Epithelial cell of prostate (primary cell): ENCODE measurements at regions not wholly inside any gene's neighbourhood (a gene's known extent, or its start where the extent isn't known, plus 50 kb on each side); places are given as distances from the start of the nearest gene placed in this dataset.

Experiments
- DNase-seq: peaks from one replicate; pipeline ENCODE4 v3.0.0-alpha.2; 2011; ENCODE audit warnings: low read depth, low spot score
- H3K27ac ChIP-seq: fragments of 450-650 bp; 2 replicates; pipeline ENCODE4 v1.5.1; 2017; ENCODE audit warnings: mild to moderate bottlenecking

DNA sequence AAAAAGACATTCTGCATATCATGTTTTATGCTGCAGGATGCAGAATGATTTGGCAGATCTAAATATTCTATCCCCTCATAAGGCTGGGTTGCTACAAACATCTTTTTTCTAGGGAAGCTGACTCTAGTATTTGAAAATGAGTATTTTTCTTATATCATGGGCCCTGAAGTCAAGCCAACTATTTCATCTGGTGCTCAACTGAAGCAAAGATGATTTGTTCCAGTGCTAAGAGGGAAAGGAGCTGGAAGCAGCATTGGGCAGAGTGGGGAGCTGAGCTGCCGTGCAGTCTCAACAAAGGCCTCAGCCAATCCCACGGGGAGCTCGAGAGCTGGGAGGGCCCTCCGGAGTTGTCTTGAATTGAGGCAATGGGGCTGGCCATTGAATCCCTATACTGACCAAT lies 155.3 kb upstream of the SLCO3A1 start:
- no peak for DNase-seq
- H3K27ac ChIP-seq = no peak overlapping the region

DNA sequence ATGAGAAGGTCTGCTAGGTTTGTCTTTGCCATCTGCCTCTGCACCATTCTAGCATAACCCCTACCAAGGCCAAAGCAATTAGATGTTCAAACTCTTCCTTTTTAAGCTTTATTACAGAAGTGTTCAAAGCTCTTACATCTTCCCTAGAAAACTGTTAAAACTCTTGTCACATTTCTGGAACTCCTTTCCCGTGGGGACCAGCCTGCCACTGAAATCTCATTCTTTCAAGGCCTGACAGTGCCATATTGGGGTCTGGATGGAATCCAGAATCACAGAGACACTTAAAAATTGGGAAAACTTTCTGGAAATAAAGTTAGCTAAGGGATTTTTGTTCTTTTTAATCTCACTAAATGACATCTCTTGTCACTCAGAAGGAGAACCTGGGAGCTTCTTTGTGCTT lies 153.8 kb upstream of the SLCO3A1 start:
- H3K27ac ChIP-seq = no peak overlapping the region
- no peak for DNase-seq

- DNase-seq = no peak
- no peak overlapping the region for H3K27ac ChIP-seq
These were observed 150.2 kb upstream of the SLCO3A1 start for GRCh38 chr15:91703274-91703673.

DNA sequence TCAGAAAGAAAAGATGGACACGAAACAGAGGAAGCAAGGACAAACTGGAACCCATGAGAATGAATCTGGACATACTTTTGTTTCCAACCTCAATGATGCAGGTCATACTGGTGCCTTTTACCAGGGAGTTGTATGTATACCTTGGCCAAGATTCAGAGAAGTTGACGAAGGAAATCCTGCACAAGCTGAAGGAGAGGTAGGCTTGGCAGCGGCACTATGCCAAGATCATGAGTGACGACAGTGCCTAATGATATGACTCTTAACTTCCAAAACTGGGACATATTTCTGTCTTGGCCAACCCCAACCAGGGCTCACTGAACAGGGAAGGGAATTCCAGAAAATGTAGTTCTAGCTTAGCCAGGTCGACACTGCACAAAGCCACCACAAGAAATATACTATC lies 149.2 kb upstream of the SLCO3A1 start:
- no peak overlapping the region for H3K27ac ChIP-seq
- no peak for DNase-seq

DNA sequence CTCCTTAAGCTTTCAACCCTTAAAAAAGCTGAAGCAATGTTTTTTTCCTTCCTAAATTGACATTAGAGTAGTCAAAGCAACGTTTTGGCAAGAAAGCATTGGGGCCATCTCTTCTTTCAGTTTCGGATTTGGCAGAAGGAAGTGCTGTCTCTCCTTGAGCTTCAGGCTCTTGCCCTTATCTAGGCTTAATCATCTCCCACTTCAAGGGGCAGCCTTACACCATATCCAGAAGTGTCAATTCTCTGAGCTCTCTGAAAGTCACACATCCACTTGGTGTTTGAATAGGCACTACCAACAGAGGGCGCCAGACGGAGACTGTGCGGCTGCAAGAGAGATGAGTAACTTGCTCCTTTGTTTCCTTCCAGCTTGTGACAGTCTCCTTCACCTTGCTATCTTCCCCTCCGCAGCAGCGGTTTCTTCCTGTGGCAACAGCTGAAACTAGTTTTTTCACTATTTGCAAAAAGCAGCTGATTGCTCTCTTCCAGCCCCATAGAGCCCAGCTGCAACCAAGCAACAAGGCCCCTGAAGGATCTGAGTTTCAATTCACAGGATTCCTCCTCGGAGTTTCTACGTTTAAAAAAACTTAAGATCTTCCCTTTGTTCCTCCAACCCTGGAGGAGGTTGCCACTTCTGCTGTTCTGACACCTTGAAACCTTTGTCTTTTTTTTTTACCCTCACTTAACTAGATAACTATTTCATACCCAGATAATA lies 147.0 kb upstream of the SLCO3A1 start:
- H3K27ac ChIP-seq = no peak overlapping the region
- DNase-seq = peak; percentile 37

DNA sequence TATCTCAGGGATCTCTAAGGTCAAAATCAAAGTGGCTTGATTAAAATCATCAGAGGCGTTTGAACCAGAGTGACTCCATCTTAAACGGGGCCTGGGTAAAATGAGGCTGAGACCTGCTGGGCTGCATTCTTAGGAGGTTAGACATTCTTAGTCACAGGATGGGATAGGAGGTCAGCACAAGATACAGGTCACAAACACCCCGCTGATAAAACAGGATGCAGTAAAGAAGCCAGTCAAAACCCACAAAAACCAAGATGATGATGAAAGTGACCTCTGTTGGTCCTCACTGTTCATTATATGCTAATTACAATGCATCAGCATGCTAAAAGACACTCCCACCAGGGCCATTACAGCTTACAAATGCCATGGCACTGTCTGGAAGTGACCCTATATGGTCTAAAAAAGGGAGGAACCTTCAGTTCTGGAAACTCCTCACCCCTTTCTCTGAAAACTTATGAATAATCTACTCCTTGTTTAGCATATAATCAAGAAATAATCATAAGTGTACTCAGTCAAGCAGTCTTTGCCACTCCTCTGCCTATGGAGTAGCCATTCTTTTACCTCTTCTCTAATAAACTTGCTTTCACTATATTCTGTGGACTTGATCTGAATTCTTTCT lies 143.3 kb upstream of the SLCO3A1 start:
- no peak for DNase-seq
- no peak overlapping the region for H3K27ac ChIP-seq

DNA sequence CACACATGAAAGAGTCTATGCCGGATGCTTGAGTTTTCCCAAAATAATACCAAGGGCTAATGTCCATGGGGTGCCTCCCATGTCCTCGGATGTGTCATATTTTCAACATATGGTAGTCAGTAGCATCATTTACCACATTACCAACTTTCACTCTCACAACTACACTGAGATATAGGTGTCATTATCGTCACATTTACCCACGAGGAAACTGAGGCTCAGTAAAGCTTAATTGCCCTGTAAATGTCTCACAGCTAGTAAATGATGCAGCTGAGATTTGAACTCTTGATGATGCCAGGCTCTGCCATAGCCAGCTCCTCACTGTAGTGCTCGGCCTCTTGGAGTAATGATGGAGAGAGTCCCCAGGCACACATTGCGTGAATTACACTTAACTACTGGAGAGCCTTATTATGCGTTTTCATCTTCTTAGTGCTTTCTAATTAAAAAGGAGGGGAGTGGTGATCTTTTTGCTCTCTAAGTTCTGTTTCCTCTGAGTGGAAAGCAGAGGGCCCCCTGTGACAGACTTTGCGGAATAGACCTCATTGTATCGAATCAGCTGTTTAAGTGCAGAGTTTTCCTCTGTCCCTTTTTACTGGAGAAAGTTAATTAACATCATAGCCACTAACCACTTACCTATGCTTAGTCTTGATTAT lies 142.0 kb upstream of the SLCO3A1 start:
- DNase-seq = no peak
- H3K27ac ChIP-seq = no peak overlapping the region

- no peak for DNase-seq
- H3K27ac ChIP-seq = no peak overlapping the region
These were observed 141.2 kb upstream of the SLCO3A1 start for GRCh38 chr15:91712286-91712685.

GRCh38 chr15:91716536-91716935 lies 137.0 kb upstream of the SLCO3A1 start:
- no peak overlapping the region for H3K27ac ChIP-seq
- no peak for DNase-seq

GRCh38 chr15:91717811-91718210 lies 135.7 kb upstream of the SLCO3A1 start:
- DNase-seq = no peak
- H3K27ac ChIP-seq = no peak overlapping the region

DNA sequence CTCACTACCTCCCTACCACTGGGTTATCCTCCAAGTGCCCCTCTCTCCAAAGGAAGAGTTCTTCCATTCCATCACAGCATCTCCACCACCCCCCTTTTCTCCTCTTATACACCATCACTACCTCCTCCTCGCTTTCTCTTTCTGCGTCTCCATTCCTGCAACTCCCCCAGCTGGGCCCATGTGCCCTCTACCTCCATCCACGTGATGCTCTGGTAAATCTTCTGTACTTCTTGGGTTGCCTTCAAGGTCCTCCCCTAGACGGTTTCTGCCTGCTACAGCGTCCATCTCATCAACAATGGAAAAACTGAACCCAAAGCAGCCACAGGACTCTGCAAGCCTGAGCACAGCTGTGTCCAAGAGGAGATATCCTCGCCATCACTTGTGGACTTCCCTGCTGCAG lies 129.5 kb upstream of the SLCO3A1 start:
- no peak for DNase-seq
- no peak overlapping the region for H3K27ac ChIP-seq

DNA sequence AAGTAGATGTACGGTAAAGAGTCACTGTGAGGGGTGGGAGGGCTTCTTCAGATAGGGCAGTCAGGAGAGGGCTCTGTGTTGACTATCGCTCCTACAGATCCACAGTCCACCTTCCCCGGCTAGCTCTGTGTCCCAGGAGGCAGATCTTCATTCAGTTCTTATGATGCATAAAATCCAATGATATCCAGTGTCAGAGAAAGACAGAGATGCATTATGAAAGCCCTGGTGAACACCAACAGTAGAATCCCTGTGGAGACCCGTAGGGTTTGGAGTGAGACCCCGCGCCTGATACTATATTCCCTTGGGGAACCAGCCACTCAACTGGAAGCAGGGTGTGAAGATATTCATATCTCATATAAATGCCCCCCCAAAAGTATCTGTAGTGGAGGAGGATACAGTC lies 119.8 kb upstream of the SLCO3A1 start:
- no peak overlapping the region for H3K27ac ChIP-seq
- DNase-seq = no peak

DNA sequence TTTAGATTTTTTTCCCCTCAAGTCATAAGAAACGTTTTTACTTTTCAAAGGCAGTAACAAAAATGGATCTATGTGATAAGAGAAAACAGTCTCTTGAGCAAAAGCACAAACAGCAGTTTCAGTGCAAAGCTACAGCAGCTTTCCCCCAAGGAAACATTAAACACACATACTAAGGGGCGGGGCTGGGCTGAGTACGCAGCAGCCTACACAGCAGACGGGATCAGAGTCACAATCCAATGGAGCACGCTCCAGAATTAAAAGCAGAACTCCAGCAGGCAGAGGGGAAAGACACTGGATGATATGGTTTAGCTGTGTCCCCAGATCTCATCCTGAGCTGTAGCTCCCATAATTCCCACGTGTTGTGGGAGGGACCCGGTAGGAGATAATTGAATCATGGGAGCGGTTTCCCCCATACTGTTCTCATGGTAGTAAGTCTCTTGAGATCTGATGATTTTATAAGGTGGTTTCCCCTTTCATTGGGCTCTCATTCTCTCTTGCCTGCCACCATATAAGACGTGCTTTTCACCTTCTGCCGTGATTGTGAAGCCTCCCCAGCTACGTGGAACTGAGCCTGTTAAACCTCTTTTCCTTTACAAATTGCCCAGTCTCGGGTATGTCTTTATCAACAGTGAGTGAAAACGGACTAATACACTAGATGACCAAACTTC lies 116.2 kb upstream of the SLCO3A1 start:
- H3K27ac ChIP-seq = no peak overlapping the region
- DNase-seq = no peak

GRCh38 chr15:91741986-91742385 lies 111.5 kb upstream of the SLCO3A1 start:
- H3K27ac ChIP-seq = no peak overlapping the region

DNA sequence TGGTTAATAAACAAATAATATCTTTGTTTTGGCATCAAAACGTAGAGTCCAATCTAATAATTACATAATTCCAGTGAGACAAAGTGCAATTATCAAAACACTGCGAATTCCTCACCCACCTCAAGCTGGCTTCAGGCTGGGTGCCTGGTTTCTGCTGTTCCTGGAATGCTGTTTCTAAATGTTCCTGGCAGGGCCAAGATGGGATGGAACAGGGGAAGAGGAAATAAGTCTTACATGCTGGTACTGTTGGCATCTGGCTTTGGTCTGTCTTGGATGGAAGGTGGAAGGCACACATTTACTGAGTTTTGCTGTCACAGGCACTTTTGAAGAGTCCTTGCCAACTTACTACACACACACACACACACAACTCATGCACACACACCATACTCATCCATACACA lies 101.9 kb upstream of the SLCO3A1 start:
- DNase-seq = no peak
- no peak overlapping the region for H3K27ac ChIP-seq

More at GRCh38 chr15:91741986-91742385, 111.5 kb upstream of the SLCO3A1 start:
- DNase-seq = no peak

DNA sequence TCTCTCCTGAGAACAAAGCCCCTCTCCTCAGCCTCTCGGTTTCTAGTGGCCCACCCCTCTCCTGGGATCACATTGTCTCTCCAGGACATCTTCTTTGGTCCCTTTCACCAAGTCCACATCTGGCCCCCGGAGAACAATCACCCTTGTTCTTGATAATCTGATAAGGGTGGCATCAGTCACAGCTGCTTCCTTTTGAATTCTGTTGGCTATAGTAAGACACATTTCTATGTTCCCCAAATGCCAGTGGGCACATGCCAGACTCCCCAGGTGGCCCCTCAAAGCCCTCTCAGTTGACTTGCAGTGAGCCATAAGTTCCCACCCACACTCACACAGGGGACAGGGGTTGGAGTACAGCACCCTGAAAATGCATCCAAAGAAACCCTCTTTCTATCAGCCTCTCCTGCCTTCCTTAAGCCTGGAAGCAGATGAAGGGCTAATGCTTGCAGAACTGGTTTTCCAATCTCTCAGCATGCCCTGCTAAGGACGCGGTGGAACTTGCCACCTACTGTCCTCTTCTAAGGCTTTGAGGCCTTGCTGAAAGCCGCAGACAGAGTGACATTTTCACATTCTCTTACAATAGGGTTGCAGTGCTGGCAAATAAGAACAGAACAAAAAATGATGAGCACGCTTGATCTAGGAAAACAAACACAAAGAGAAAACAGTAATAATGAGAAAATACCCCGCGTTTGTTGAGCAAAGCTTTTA lies 101.3 kb upstream of the SLCO3A1 start:
- no peak overlapping the region for H3K27ac ChIP-seq
- no peak for DNase-seq

- H3K27ac ChIP-seq = no peak overlapping the region
- no peak for DNase-seq
These were observed 93.9 kb upstream of the SLCO3A1 start for GRCh38 chr15:91759560-91759959.

GRCh38 chr15:91765660-91766059 lies 87.8 kb upstream of the SLCO3A1 start:
- H3K27ac ChIP-seq = no peak overlapping the region
- no peak for DNase-seq

DNA sequence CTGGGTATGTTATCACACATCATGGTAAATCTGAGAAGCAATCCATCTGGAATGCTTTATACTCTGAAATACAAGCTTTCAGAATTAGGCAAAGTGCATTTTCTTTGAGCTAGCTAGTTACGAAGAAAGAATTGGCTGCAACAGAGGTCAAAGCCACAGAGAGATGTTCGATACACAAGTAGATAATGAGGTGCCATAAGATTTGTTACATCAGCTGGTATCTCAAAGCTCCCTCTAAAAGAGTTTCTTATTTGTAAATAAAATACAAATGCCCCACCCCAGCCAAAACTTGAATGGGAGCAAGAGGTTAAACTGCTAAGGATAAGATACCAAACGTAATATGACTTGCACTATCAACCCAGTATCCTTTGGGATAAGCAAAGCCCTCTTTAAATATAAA lies 84.0 kb upstream of the SLCO3A1 start:
- no peak for DNase-seq

GRCh38 chr15:91769894-91770293 lies 83.6 kb upstream of the SLCO3A1 start:
- no peak for DNase-seq
- H3K27ac ChIP-seq = no peak overlapping the region

More for the DNA sequence above, 84.0 kb upstream of the SLCO3A1 start:
- H3K27ac ChIP-seq = no peak overlapping the region

- no peak for DNase-seq
- no peak overlapping the region for H3K27ac ChIP-seq
These were observed 77.4 kb upstream of the SLCO3A1 start for GRCh38 chr15:91776104-91776503.
